ENCODE measurements at regions not wholly inside any gene's neighbourhood (a gene's known extent, or its start where the extent isn't known, plus 50 kb on each side); places are given as distances from the start of the nearest gene placed in this dataset.

- TF ChIP-seq, protein P1, sequence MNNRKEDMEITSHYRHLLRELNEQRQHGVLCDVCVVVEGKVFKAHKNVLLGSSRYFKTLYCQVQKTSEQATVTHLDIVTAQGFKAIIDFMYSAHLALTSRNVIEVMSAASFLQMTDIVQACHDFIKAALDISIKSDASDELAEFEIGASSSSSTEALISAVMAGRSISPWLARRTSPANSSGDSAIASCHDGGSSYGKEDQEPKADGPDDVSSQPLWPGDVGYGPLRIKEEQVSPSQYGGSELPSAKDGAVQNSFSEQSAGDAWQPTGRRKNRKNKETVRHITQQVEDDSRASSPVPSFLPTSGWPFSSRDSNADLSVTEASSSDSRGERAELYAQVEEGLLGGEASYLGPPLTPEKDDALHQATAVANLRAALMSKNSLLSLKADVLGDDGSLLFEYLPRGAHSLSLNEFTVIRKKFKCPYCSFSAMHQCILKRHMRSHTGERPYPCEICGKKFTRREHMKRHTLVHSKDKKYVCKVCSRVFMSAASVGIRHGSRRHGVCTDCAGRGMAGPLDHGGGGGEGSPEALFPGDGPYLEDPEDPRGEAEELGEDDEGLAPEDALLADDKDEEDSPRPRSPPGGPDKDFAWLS (CRISPR knock-in tag; IDR thresholded peaks at IDR 0.05; ENCODE audit: borderline replicate concordance), result no peak
- TF ChIP-seq ZBTB14 (CRISPR knock-in tag; IDR thresholded peaks at IDR 0.05) (no peak), ZNF207 (IDR thresholded peaks at IDR 0.05; ENCODE audit: borderline replicate concordance) (no peak), FOSL1 (CRISPR knock-in tag; IDR thresholded peaks at IDR 0.05; ENCODE audit: borderline replicate concordance) (no peak), TEAD3 (CRISPR knock-in tag; optimal IDR thresholded peaks at IDR 0.05; ENCODE audit: borderline replicate concordance) (peak; percentile 9), GRHL1 (CRISPR knock-in tag; conservative IDR thresholded peaks at IDR 0.05) (no peak), ZNF562 (CRISPR knock-in tag; IDR thresholded peaks at IDR 0.05; ENCODE audit: borderline replicate concordance) (no peak), NCOR1 (IDR thresholded peaks at IDR 0.05; ENCODE audit: borderline replicate concordance, low read length) (no peak), ZNF101 (CRISPR knock-in tag; IDR thresholded peaks at IDR 0.05; ENCODE audit: borderline replicate concordance, low read depth) (no peak), KDM2A (CRISPR knock-in tag; IDR thresholded peaks at IDR 0.05; ENCODE audit: borderline replicate concordance, low read depth) (peak; percentile 23; the same call in 1 of the 2 replicates), CTCF (CRISPR knock-in tag; IDR thresholded peaks at IDR 0.05) (peak; percentile 89), TAF15 (IDR thresholded peaks at IDR 0.05; ENCODE audit: low read depth, low read length, poor library complexity, severe bottlenecking) (no peak), ZNF121 (CRISPR knock-in tag; IDR thresholded peaks at IDR 0.05) (no peak), FOXA1 (IDR thresholded peaks at IDR 0.05) (no peak), FOXA1 (CRISPR knock-in tag; IDR thresholded peaks at IDR 0.05) (no peak), PCBP2 (optimal IDR thresholded peaks at IDR 0.05; ENCODE audit: low read depth, low read length, poor library complexity, severe bottlenecking) (no peak), EEA1 (CRISPR knock-in tag; IDR thresholded peaks at IDR 0.05; ENCODE audit: borderline replicate concordance) (no peak), HCFC1 (IDR thresholded peaks at IDR 0.05; ENCODE audit: low read depth, low read length) (no peak)
- TF ChIP-seq, protein P2, sequence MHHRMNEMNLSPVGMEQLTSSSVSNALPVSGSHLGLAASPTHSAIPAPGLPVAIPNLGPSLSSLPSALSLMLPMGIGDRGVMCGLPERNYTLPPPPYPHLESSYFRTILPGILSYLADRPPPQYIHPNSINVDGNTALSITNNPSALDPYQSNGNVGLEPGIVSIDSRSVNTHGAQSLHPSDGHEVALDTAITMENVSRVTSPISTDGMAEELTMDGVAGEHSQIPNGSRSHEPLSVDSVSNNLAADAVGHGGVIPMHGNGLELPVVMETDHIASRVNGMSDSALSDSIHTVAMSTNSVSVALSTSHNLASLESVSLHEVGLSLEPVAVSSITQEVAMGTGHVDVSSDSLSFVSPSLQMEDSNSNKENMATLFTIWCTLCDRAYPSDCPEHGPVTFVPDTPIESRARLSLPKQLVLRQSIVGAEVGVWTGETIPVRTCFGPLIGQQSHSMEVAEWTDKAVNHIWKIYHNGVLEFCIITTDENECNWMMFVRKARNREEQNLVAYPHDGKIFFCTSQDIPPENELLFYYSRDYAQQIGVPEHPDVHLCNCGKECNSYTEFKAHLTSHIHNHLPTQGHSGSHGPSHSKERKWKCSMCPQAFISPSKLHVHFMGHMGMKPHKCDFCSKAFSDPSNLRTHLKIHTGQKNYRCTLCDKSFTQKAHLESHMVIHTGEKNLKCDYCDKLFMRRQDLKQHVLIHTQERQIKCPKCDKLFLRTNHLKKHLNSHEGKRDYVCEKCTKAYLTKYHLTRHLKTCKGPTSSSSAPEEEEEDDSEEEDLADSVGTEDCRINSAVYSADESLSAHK (CRISPR knock-in tag; IDR thresholded peaks at IDR 0.05; ENCODE audit: borderline replicate concordance), result no peak
Measured at GRCh38 chr16:85245307-85246172, 133.3 kb upstream of the CIBAR2 start (continued).
